Activated B cell treated with CpG ODN at 0.5 μM for 24 hours (primary cell): ENCODE measurements at regions not wholly inside any gene's neighbourhood (a gene's known extent, or its start where the extent isn't known, plus 50 kb on each side); places are given as distances from the start of the nearest gene placed in this dataset.

ENCODE experiments used
- ATAC-seq: fragments of 200-7000 bp; cut with Tn5 transposase; one replicate; pipeline ENCODE4 v1.10.0; 2021; ENCODE audit warnings: low read depth, mild to moderate bottlenecking, moderate library complexity
- CTCF ChIA-PET: fragments of 350-600 bp; sonication (Branson Sonifier 250); formaldehyde crosslinking; loops from one replicate; lab custom pipeline; 2021; ENCODE audit warnings: antibody characterized with exemption; lab: Charles Lee
- POLR2A ChIA-PET: fragments of 350-600 bp; sonication (Branson Sonifier 250); formaldehyde crosslinking; loops from one replicate; lab custom pipeline; 2021; ENCODE audit warnings: antibody characterized with exemption; lab: Charles Lee
- DNase-seq: peaks from one replicate; pipeline ENCODE4 v3.0.0; 2022
- H3K27ac Mint-ChIP-seq: one replicate; pipeline ENCODE4 v1.8.0; 2020; ENCODE audit warnings: mixed read lengths
- H3K27me3 Mint-ChIP-seq: one replicate; pipeline ENCODE4 v1.8.0; 2021; ENCODE audit warnings: mixed read lengths
- H3K36me3 Mint-ChIP-seq: one replicate; pipeline ENCODE4 v1.8.0; 2021; ENCODE audit warnings: low read depth, mixed read lengths
- H3K4me1 Mint-ChIP-seq: one replicate; pipeline ENCODE4 v1.8.0; 2021; ENCODE audit warnings: mixed read lengths
- H3K4me3 Mint-ChIP-seq: one replicate; pipeline ENCODE4 v1.8.0; 2020; ENCODE audit warnings: mild to moderate bottlenecking, mixed read lengths
- H3K9me3 Mint-ChIP-seq: one replicate; pipeline ENCODE4 v1.8.0; 2020; ENCODE audit warnings: mixed read lengths
- CTCF ChIP-seq: fragments of 200-600 bp; IDR thresholded peaks from one replicate; pipeline ENCODE4 v1.8.0; 2022; ENCODE audit warnings: antibody characterized with exemption, mild to moderate bottlenecking
- intact Hi-C: fragments of 100-400 bp; cut with micrococcal nuclease; formaldehyde crosslinking; loops from one replicate; pipeline ENCODE4 v1.15.1; 2024

GRCh38 chr18:78460558-78460957, 519.1 kb upstream of the SALL3 start:
- Mint-ChIP-seq H3K4me1 (no peaks in the 10 kb centered on the region), H3K27ac (no peak overlapping the region)

GRCh38 chr18:78473563-78473962, 506.1 kb upstream of the SALL3 start:
- CTCF ChIA-PET, result no interaction called here
- TF ChIP-seq CTCF, result no peak
- Mint-ChIP-seq H3K4me3 (no peak overlapping the region), H3K27me3 (no peaks in the 10 kb centered on the region), H3K9me3 (peaks cover 10% of the 10 kb centered on the region), H3K4me1 (no peaks in the 10 kb centered on the region), H3K36me3 (no peaks in the 10 kb centered on the region), H3K27ac (no peak overlapping the region)
- POLR2A ChIA-PET, result no interaction called here
- ATAC-seq (no peak), DNase-seq (no peak)
- intact Hi-C loops, result no loop called here

More at GRCh38 chr18:78460558-78460957, 519.1 kb upstream of the SALL3 start:
- intact Hi-C loops, result no loop called here
- POLR2A ChIA-PET, result no interaction called here
- ATAC-seq (no peak), DNase-seq (no peak)
- no peaks in the 10 kb centered on the region for H3K36me3 Mint-ChIP-seq
- no peak for TF ChIP-seq CTCF
- H3K4me3 Mint-ChIP-seq, result no peak overlapping the region
- H3K9me3 Mint-ChIP-seq, result peaks cover 11% of the 10 kb centered on the region
- H3K27me3 Mint-ChIP-seq, result no peaks in the 10 kb centered on the region
- CTCF ChIA-PET, result no interaction called here

DNA sequence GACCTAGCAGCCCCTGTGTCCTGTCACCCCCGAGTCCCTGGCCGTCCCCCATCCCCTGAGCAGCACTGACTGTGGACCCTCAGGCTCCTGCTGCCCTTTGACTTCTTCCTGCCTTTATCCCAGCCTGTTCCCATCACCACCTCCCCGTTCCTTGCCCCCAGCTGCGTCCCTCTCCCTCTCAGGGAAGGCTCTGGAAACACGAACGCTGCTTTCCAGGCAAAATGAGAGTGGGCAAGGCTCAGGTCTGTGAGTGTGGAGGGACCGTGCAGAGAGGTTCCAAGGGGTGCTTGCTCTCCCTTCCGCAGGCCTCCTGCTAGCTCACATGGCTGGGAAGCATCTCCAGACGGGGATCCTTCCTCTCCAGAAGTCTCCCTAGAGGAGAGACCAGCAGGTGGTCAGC, 501.8 kb upstream of the SALL3 start:
- TF ChIP-seq CTCF, result no peak
- H3K4me1 Mint-ChIP-seq, result no peaks in the 10 kb centered on the region
- H3K9me3 Mint-ChIP-seq, result peaks cover 2% of the 10 kb centered on the region
- ATAC-seq (no peak), DNase-seq (no peak)
- no peak overlapping the region for H3K27ac Mint-ChIP-seq
- POLR2A ChIA-PET, result no interaction called here
- CTCF ChIA-PET, result no interaction called here
- no peaks in the 10 kb centered on the region for H3K36me3 Mint-ChIP-seq
- H3K27me3 Mint-ChIP-seq, result no peaks in the 10 kb centered on the region
- no peak overlapping the region for H3K4me3 Mint-ChIP-seq
- intact Hi-C loops, result no loop called here

GRCh38 chr18:78479443-78479842, 500.2 kb upstream of the SALL3 start:
- intact Hi-C loops, result no loop called here
- H3K4me3 Mint-ChIP-seq, result no peak overlapping the region
- H3K9me3 Mint-ChIP-seq, result no peaks in the 10 kb centered on the region
- no peaks in the 10 kb centered on the region for H3K36me3 Mint-ChIP-seq
- no peak for DNase-seq
- no peaks in the 10 kb centered on the region for H3K4me1 Mint-ChIP-seq
- ChIA-PET CTCF (no interaction called here), POLR2A (no interaction called here)
- H3K27ac Mint-ChIP-seq, result no peak overlapping the region
- TF ChIP-seq CTCF, result no peak
- ATAC-seq, result no peak
- H3K27me3 Mint-ChIP-seq, result no peaks in the 10 kb centered on the region

GRCh38 chr18:78480262-78481054, 499.2 kb upstream of the SALL3 start:
- Mint-ChIP-seq H3K27ac (no peak overlapping the region), H3K4me1 (no peaks in the 10 kb centered on the region), H3K27me3 (no peaks in the 10 kb centered on the region), H3K9me3 (no peaks in the 10 kb centered on the region), H3K4me3 (no peak overlapping the region), H3K36me3 (no peaks in the 10 kb centered on the region)
- ATAC-seq (no peak), DNase-seq (no peak)
- ChIA-PET CTCF (no interaction called here), POLR2A (no interaction called here)
- intact Hi-C loops, result no loop called here
- no peak for TF ChIP-seq CTCF
